ENCODE measurements at regions not wholly inside any gene's neighbourhood (a gene's known extent, or its start where the extent isn't known, plus 50 kb on each side); places are given as distances from the start of the nearest gene placed in this dataset.

DNA sequence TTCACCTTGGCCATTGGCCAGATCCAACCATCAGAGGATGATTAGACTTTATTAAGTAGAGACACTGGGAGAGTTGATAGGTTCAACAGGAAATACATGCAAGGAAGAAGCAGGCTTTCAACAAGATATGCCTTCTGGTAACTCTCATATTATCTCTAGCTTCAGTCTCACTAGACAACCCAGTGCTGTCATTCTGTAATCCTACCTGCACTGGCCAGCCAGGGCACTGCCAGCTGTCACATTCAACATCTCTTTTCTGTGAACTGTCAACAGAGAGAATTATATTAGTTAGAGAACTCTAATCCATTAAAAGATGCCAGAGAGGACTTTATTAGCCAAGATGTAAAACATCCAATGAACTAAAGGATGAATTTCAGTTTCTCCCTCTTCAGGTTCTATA is 337.9 kb upstream of the JAG1 start:
- Histone ChIP-seq H3K4me1 (ENCODE audit: insufficient read depth, low read length, poor library complexity, severe bottlenecking) (no peaks in the 10 kb centered on the region), H3K4me2 (ENCODE audit: low read depth, low read length, poor library complexity, severe bottlenecking) (no peak overlapping the region), H3K4me3 (ENCODE audit: low read length, poor library complexity, severe bottlenecking) (no peak overlapping the region), H3F3A (ENCODE audit: low read depth) (no peaks in the 10 kb centered on the region), H3K27me3 (ENCODE audit: insufficient read depth, low read length, poor library complexity, severe bottlenecking) (no peaks in the 10 kb centered on the region), H2AFZ (ENCODE audit: low read length) (no peak overlapping the region), H3K79me2 (ENCODE audit: insufficient read depth, low read length) (no peaks in the 10 kb centered on the region), H3K9me2 (replicated peaks; ENCODE audit: low read depth, low read length) (no peaks in the 10 kb centered on the region), H3K9me3 (ENCODE audit: insufficient read depth, low read depth, low read length) (no peaks in the 10 kb centered on the region), H3K36me3 (ENCODE audit: insufficient read depth, low read length) (no peaks in the 10 kb centered on the region), H4K20me1 (ENCODE audit: insufficient read depth, low read length, poor library complexity, severe bottlenecking) (no peaks in the 10 kb centered on the region), H3K9ac (ENCODE audit: low read depth, low read length, poor library complexity, severe bottlenecking) (no peak overlapping the region)
- TF ChIP-seq, protein P1, sequence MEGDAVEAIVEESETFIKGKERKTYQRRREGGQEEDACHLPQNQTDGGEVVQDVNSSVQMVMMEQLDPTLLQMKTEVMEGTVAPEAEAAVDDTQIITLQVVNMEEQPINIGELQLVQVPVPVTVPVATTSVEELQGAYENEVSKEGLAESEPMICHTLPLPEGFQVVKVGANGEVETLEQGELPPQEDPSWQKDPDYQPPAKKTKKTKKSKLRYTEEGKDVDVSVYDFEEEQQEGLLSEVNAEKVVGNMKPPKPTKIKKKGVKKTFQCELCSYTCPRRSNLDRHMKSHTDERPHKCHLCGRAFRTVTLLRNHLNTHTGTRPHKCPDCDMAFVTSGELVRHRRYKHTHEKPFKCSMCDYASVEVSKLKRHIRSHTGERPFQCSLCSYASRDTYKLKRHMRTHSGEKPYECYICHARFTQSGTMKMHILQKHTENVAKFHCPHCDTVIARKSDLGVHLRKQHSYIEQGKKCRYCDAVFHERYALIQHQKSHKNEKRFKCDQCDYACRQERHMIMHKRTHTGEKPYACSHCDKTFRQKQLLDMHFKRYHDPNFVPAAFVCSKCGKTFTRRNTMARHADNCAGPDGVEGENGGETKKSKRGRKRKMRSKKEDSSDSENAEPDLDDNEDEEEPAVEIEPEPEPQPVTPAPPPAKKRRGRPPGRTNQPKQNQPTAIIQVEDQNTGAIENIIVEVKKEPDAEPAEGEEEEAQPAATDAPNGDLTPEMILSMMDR (conservative IDR thresholded peaks at IDR 0.05; ENCODE audit: low read length), result no peak
- TF ChIP-seq EZH2phosphoT487 (IDR thresholded peaks at IDR 0.05; ENCODE audit: borderline replicate concordance), result no peak

DNA sequence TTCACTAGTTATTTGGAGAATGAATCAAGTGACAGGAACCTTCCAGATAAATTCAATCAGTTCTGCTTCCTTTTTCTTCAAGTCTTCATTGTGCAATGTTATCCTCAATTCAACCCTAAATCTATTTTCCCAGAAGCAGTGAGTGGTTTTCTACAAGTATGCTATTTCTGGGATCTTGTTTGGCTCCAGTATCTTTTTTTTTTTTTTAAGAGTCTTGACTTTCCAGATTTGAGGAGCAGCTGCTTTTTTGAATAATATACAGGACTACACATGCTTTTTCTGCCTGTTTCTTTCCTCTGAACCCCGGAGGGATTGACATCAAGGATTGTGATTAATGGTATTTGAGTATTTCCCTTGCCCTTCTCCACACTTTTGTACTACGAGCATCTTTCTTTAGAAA is 339.2 kb upstream of the JAG1 start:
- H3K36me3 ChIP-seq (ENCODE audit: insufficient read depth, low read length), result no peaks in the 10 kb centered on the region
- no peak overlapping the region for H3K4me3 ChIP-seq (ENCODE audit: low read length, poor library complexity, severe bottlenecking)
- no peaks in the 10 kb centered on the region for H3K9me3 ChIP-seq (ENCODE audit: insufficient read depth, low read depth, low read length)
- H3K4me2 ChIP-seq (ENCODE audit: low read depth, low read length, poor library complexity, severe bottlenecking), result no peak overlapping the region
- no peak overlapping the region for H2AFZ ChIP-seq (ENCODE audit: low read length)
- no peaks in the 10 kb centered on the region for H3K79me2 ChIP-seq (ENCODE audit: insufficient read depth, low read length)
- H3K9me2 ChIP-seq (replicated peaks; ENCODE audit: low read depth, low read length), result no peaks in the 10 kb centered on the region; the same call in 1 of the 2 replicates
- no peaks in the 10 kb centered on the region for H3K27me3 ChIP-seq (ENCODE audit: insufficient read depth, low read length, poor library complexity, severe bottlenecking)
- TF ChIP-seq EZH2phosphoT487 (IDR thresholded peaks at IDR 0.05; ENCODE audit: borderline replicate concordance), result no peak
- TF ChIP-seq, protein P1 (conservative IDR thresholded peaks at IDR 0.05; ENCODE audit: low read length), result no peak
- no peak overlapping the region for H3K9ac ChIP-seq (ENCODE audit: low read depth, low read length, poor library complexity, severe bottlenecking)
- H4K20me1 ChIP-seq (ENCODE audit: insufficient read depth, low read length, poor library complexity, severe bottlenecking), result no peaks in the 10 kb centered on the region
- H3K4me1 ChIP-seq (ENCODE audit: insufficient read depth, low read length, poor library complexity, severe bottlenecking), result no peaks in the 10 kb centered on the region
- no peaks in the 10 kb centered on the region for H3F3A ChIP-seq (ENCODE audit: low read depth)

DNA sequence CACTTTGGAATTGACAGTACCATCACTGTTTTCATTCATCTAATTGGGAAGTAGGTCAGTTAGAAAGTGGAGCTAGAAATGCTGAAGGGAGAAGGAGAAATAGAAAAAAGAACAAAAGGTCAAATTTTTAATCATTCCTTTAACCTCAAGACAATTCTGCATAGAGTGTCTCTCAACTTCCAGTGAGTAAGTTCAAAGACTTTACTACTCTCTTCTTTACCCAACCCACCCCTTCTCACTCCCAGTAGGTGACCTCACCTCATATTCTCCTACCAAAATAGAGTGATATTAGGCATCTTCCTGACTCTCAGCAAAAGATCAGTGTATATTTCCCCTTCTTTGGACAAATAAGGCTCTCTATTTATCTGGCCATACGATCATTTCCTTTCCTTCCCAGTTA is 340.0 kb upstream of the JAG1 start:
- TF ChIP-seq, protein P1 (conservative IDR thresholded peaks at IDR 0.05; ENCODE audit: low read length), result no peak
- no peak for TF ChIP-seq EZH2phosphoT487 (IDR thresholded peaks at IDR 0.05; ENCODE audit: borderline replicate concordance)
- no peaks in the 10 kb centered on the region; the same call in 1 of the 2 replicates for H3K9me2 ChIP-seq (replicated peaks; ENCODE audit: low read depth, low read length)
- H3K4me1 ChIP-seq (ENCODE audit: insufficient read depth, low read length, poor library complexity, severe bottlenecking), result no peaks in the 10 kb centered on the region
- H3K79me2 ChIP-seq (ENCODE audit: insufficient read depth, low read length), result no peaks in the 10 kb centered on the region
- H3K9me3 ChIP-seq (ENCODE audit: insufficient read depth, low read depth, low read length), result no peaks in the 10 kb centered on the region; the same call in 1 of the 2 replicates
- H2AFZ ChIP-seq (ENCODE audit: low read length), result no peak overlapping the region
- H3K27me3 ChIP-seq (ENCODE audit: insufficient read depth, low read length, poor library complexity, severe bottlenecking), result no peaks in the 10 kb centered on the region
- no peak overlapping the region for H3K9ac ChIP-seq (ENCODE audit: low read depth, low read length, poor library complexity, severe bottlenecking)
- no peak overlapping the region for H3K4me3 ChIP-seq (ENCODE audit: low read length, poor library complexity, severe bottlenecking)
- no peaks in the 10 kb centered on the region for H3K36me3 ChIP-seq (ENCODE audit: insufficient read depth, low read length)
- H3K4me2 ChIP-seq (ENCODE audit: low read depth, low read length, poor library complexity, severe bottlenecking), result no peak overlapping the region
- H3F3A ChIP-seq (ENCODE audit: low read depth), result no peaks in the 10 kb centered on the region
- no peaks in the 10 kb centered on the region for H4K20me1 ChIP-seq (ENCODE audit: insufficient read depth, low read length, poor library complexity, severe bottlenecking)
